Loucy (cell line): ENCODE measurements at regions not wholly inside any gene's neighbourhood (a gene's known extent, or its start where the extent isn't known, plus 50 kb on each side); places are given as distances from the start of the nearest gene placed in this dataset.

Experiments
- H2AFZ ChIP-seq: fragments of 200-600 bp; sonication (generic); 2 replicates; pipeline ENCODE4 v1.6.0; 2016; ENCODE audit warnings: antibody characterized with exemption, mild to moderate bottlenecking, low read length, moderate library complexity
- H3F3A ChIP-seq: fragments of 200-600 bp; 2 replicates; pipeline ENCODE4 v1.6.0; 2016; ENCODE audit warnings: antibody characterized with exemption, low read depth, mild to moderate bottlenecking
- H3K27me3 ChIP-seq: fragments of 200-600 bp; sonication (generic); 2 replicates; pipeline ENCODE4 v1.6.1; 2014; ENCODE audit warnings: low read length, mild to moderate bottlenecking; ENCODE audit not compliant: insufficient read depth, poor library complexity, severe bottlenecking
- H3K36me3 ChIP-seq: fragments of 200-600 bp; sonication (generic); 2 replicates; pipeline ENCODE4 v1.6.1; 2016; ENCODE audit warnings: low read length; ENCODE audit not compliant: insufficient read depth
- H3K4me1 ChIP-seq: fragments of 200-600 bp; sonication (generic); 2 replicates; pipeline ENCODE4 v1.5.1; 2014; ENCODE audit warnings: low read length, mild to moderate bottlenecking; ENCODE audit not compliant: insufficient read depth, poor library complexity, severe bottlenecking
- H3K4me2 ChIP-seq: fragments of 200-600 bp; sonication (generic); 2 replicates; pipeline ENCODE4 v1.6.0; 2014; ENCODE audit warnings: antibody characterized with exemption, low read length, low read depth, mild to moderate bottlenecking; ENCODE audit not compliant: poor library complexity, severe bottlenecking
- H3K4me3 ChIP-seq: fragments of 200-600 bp; sonication (generic); 2 replicates; pipeline ENCODE4 v1.5.1; 2014; ENCODE audit warnings: low read length, mild to moderate bottlenecking, mixed read lengths; ENCODE audit not compliant: poor library complexity, severe bottlenecking
- H3K79me2 ChIP-seq: fragments of 200-600 bp; sonication (generic); 2 replicates; pipeline ENCODE4 v1.6.1; 2014; ENCODE audit warnings: low read length; ENCODE audit not compliant: insufficient read depth
- H3K9ac ChIP-seq: fragments of 200-600 bp; sonication (generic); 2 replicates; pipeline ENCODE4 v1.6.0; 2014; ENCODE audit warnings: mild to moderate bottlenecking, low read depth, low read length, moderate library complexity; ENCODE audit not compliant: poor library complexity, severe bottlenecking
- H3K9me2 ChIP-seq: fragments of 200-600 bp; sonication (generic); replicated peaks from 2 replicates; pipeline ENCODE4 v1.6.1; 2016; ENCODE audit warnings: low read depth, low read length, mixed read lengths
- H3K9me3 ChIP-seq: fragments of 200-600 bp; sonication (generic); 2 replicates; pipeline ENCODE4 v1.6.1; 2014; ENCODE audit warnings: mild to moderate bottlenecking, antibody characterized with exemption, low read length, low read depth; ENCODE audit not compliant: insufficient read depth
- H4K20me1 ChIP-seq: fragments of 200-600 bp; sonication (generic); 2 replicates; pipeline ENCODE4 v1.6.0; 2014; ENCODE audit warnings: antibody characterized with exemption, low read length, mild to moderate bottlenecking; ENCODE audit not compliant: insufficient read depth, poor library complexity, severe bottlenecking
- EZH2phosphoT487 ChIP-seq: fragments of 200-600 bp; IDR thresholded peaks from 2 replicates; pipeline ENCODE4 v1.6.1; 2018; ENCODE audit warnings: antibody characterized with exemption, mild to moderate bottlenecking, moderate library complexity, borderline replicate concordance
- TF ChIP-seq, protein P1 (sequence below): fragments of 200-600 bp; sonication (generic); conservative IDR thresholded peaks from 2 replicates; pipeline ENCODE4 v1.5.1; 2014; ENCODE audit warnings: mild to moderate bottlenecking, antibody characterized with exemption, low read length

DNA sequence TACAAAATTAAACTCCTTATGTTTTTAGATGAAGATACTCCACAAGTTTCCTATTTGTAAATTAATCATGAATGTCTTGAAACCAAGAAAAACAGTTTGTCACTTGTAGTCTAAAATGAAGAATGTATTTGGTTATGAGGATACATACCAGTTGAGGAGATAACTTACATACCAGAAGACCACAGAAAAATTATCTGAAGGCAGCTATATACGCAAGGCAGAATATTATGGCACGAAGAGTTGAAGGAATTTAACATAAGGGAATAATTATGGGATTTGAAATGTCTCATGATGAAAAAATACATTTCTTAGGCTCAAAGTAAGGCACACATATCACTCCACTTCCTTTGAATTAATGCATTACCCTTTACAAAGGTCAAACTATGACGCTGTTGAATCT, 73.3 kb downstream of the IFI44 start:
- H3K4me2 ChIP-seq = no peak overlapping the region
- H2AFZ ChIP-seq = no peak overlapping the region
- H4K20me1 ChIP-seq = no peaks in the 10 kb centered on the region
- H3K4me3 ChIP-seq = no peak overlapping the region
- TF ChIP-seq, protein P1, sequence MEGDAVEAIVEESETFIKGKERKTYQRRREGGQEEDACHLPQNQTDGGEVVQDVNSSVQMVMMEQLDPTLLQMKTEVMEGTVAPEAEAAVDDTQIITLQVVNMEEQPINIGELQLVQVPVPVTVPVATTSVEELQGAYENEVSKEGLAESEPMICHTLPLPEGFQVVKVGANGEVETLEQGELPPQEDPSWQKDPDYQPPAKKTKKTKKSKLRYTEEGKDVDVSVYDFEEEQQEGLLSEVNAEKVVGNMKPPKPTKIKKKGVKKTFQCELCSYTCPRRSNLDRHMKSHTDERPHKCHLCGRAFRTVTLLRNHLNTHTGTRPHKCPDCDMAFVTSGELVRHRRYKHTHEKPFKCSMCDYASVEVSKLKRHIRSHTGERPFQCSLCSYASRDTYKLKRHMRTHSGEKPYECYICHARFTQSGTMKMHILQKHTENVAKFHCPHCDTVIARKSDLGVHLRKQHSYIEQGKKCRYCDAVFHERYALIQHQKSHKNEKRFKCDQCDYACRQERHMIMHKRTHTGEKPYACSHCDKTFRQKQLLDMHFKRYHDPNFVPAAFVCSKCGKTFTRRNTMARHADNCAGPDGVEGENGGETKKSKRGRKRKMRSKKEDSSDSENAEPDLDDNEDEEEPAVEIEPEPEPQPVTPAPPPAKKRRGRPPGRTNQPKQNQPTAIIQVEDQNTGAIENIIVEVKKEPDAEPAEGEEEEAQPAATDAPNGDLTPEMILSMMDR = no peak
- TF ChIP-seq EZH2phosphoT487 = no peak
- no peaks in the 10 kb centered on the region for H3K79me2 ChIP-seq
- no peaks in the 10 kb centered on the region for H3K9me2 ChIP-seq
- no peaks in the 10 kb centered on the region for H3F3A ChIP-seq
- no peaks in the 10 kb centered on the region for H3K27me3 ChIP-seq
- no peaks in the 10 kb centered on the region for H3K36me3 ChIP-seq
- H3K9ac ChIP-seq = no peak overlapping the region
- H3K9me3 ChIP-seq = no peaks in the 10 kb centered on the region
- no peaks in the 10 kb centered on the region for H3K4me1 ChIP-seq

DNA sequence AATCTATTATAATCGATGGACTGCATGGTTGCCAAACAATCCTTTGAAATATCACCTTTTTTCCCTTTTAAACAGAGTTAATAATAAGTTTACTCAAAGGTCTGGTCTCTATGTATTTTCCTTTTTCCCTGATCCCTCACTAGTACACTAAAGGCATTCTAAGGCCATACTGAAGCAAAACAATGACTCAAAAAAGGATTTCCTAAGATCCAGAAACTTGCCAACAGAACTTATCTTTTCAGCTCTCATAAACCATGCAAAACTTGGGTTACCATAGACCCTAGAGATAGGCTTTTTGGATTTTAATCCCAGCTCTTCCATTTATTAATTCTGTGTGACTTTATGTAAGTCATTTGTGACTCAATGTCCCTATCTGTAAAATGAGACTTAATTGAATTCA, 77.1 kb downstream of the IFI44 start:
- no peaks in the 10 kb centered on the region for H3K79me2 ChIP-seq
- no peaks in the 10 kb centered on the region for H3F3A ChIP-seq
- no peaks in the 10 kb centered on the region for H3K9me3 ChIP-seq
- no peak overlapping the region for H3K4me3 ChIP-seq
- H3K9me2 ChIP-seq = no peaks in the 10 kb centered on the region
- H3K4me2 ChIP-seq = no peak overlapping the region
- no peak for TF ChIP-seq EZH2phosphoT487
- TF ChIP-seq, protein P1 = no peak
- no peaks in the 10 kb centered on the region for H4K20me1 ChIP-seq
- no peaks in the 10 kb centered on the region for H3K4me1 ChIP-seq
- no peak overlapping the region for H2AFZ ChIP-seq
- H3K36me3 ChIP-seq = no peaks in the 10 kb centered on the region
- H3K27me3 ChIP-seq = no peaks in the 10 kb centered on the region
- H3K9ac ChIP-seq = no peak overlapping the region

DNA sequence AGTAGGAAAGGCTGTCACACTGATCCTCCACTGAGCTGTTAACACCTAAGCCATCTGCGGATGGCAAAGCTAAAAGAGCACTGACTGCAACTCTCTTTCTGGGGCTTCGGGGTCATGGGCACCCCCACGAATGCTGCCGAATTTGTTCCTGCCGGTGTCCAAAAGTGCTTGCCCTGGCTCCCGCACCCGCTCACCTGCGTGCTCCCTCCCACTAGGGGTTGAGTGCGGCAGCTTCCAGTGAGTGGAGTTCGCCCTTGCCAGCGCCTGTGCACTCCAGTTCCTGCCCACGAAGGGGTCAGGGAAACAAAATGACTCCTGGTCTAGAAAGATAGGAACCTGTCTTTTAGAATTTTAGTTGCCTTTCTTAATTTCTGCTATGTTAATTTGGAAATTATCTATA, 78.7 kb downstream of the IFI44 start:
- no peaks in the 10 kb centered on the region for H3K9me2 ChIP-seq
- H3K36me3 ChIP-seq = no peaks in the 10 kb centered on the region
- H3K4me3 ChIP-seq = no peak overlapping the region
- no peaks in the 10 kb centered on the region for H3K9me3 ChIP-seq
- no peaks in the 10 kb centered on the region for H4K20me1 ChIP-seq
- no peaks in the 10 kb centered on the region for H3K79me2 ChIP-seq
- TF ChIP-seq EZH2phosphoT487 = no peak
- TF ChIP-seq, protein P1 = no peak
- H3K9ac ChIP-seq = no peak overlapping the region
- no peaks in the 10 kb centered on the region for H3K27me3 ChIP-seq
- H3K4me1 ChIP-seq = no peaks in the 10 kb centered on the region
- no peak overlapping the region for H2AFZ ChIP-seq
- no peaks in the 10 kb centered on the region for H3F3A ChIP-seq
- H3K4me2 ChIP-seq = no peak overlapping the region
